ENCODE measurements at regions not wholly inside any gene's neighbourhood (a gene's known extent, or its start where the extent isn't known, plus 50 kb on each side); places are given as distances from the start of the nearest gene placed in this dataset.

DNA sequence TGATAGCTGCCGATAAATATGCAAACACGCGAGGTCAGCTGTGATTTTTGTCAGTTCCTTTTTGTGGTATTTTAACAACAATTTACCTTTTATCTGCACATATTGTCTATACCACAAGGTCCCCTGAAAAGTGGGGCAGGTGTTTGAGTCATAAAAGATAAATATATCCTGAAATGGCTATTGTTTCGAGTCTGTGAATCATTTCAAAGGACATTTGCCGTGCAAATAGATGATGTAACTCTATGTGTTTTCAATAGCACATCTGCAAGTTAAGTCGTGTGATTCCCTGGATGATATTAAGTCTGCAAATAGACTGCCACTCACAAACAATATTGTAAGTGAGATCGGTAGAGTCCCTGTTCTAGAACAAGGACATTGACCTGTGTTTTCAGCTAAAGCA, 193.0 kb upstream of the PITRM1 start:
- TF ChIP-seq CTCF (IDR thresholded peaks at IDR 0.05): no peak
- no peak for TF ChIP-seq POLR2A (IDR thresholded peaks at IDR 0.05)
- TF ChIP-seq POLR2AphosphoS5 (IDR thresholded peaks at IDR 0.05): no peak

Data from suprapubic skin (tissue), 4 donors.